ENCODE measurements at regions not wholly inside any gene's neighbourhood (a gene's known extent, or its start where the extent isn't known, plus 50 kb on each side); places are given as distances from the start of the nearest gene placed in this dataset.

GRCh38 chr1:4959216-4959615 is 304.8 kb downstream of the AJAP1 start:
- Histone ChIP-seq H3K9ac (ENCODE audit: low read length) (no peak overlapping the region), H3K4me2 (replicated peaks; ENCODE audit: low read depth, low read length, poor library complexity, severe bottlenecking) (no peak overlapping the region), H3K4me1 (ENCODE audit: control insufficient read depth in 2 of 2, insufficient read depth in 2 of 2, low read length in 2 of 2) (no peaks in the 10 kb centered on the region), H3K27ac (ENCODE audit: low read length in 2 of 2) (no peak overlapping the region), H3K36me3 (replicated peaks in 1 of 2; ENCODE audit: control extremely low read depth in 1 of 2, control insufficient read depth in 1 of 2, extremely low read depth in 1 of 2, insufficient read depth in 2 of 2, low read length in 1 of 2) (no peaks in the 10 kb centered on the region), H2AFZ (ENCODE audit: insufficient read depth, low read depth, low read length, poor library complexity, severe bottlenecking) (no peak overlapping the region), H3K4me3 (ENCODE audit: control extremely low read depth in 1 of 5, extremely low read depth in 1 of 5, insufficient read depth in 1 of 5, low read depth in 2 of 5, low read length in 4 of 5) (no peak overlapping the region), H3K27me3 (replicated peaks in 1 of 4; ENCODE audit: control extremely low read depth in 1 of 4, control insufficient read depth in 3 of 4, insufficient read depth in 4 of 4, low read length in 3 of 4) (no peaks in the 10 kb centered on the region), H3K9me3 (ENCODE audit: control extremely low read depth in 1 of 3, control insufficient read depth in 2 of 3, insufficient read depth in 1 of 3, low read length in 2 of 3) (peaks cover 2 to 6% (median 2%) of the 10 kb centered on the region in 3 donors), H3K79me2 (ENCODE audit: control insufficient read depth, insufficient read depth, low read length) (no peaks in the 10 kb centered on the region), H4K20me1 (ENCODE audit: control insufficient read depth, insufficient read depth, low read length, poor library complexity, severe bottlenecking) (no peaks in the 10 kb centered on the region)
- CTCF ChIA-PET: no interaction called here
- Mint-ChIP-seq H3K27me3 (peaks cover 5% of the 10 kb centered on the region), H3K4me1 (no peaks in the 10 kb centered on the region), H3K27ac (no peak overlapping the region), H3K4me3 (no peak overlapping the region), H3K9me3 (ENCODE audit: insufficient read depth) (no peaks in the 10 kb centered on the region)
- POLR2A ChIA-PET: no interaction called here
- intact Hi-C loops (cut with micrococcal nuclease): no loop called here
- TF ChIP-seq CTCF (IDR thresholded peaks at IDR 0.05) (no peak), EZH2 (IDR thresholded peaks at IDR 0.05; ENCODE audit: borderline replicate concordance, insufficient read depth, low read depth, low read length, poor library complexity, severe bottlenecking) (no peak)
- ATAC-seq (ENCODE audit: low read depth) (no peak), DNase-seq (no peak)
- WGBS (ENCODE audit: insufficient coverage): 79% methylated on average over 6 of the region's 6 CpGs

- no peaks in the 10 kb centered on the region for H3K79me2 ChIP-seq (ENCODE audit: control insufficient read depth, insufficient read depth, low read length)
- DNase-seq (no peak), ATAC-seq (ENCODE audit: low read depth) (no peak)
- no peaks in the 10 kb centered on the region for H3K36me3 ChIP-seq (replicated peaks in 1 of 2; ENCODE audit: control extremely low read depth in 1 of 2, control insufficient read depth in 1 of 2, extremely low read depth in 1 of 2, insufficient read depth in 2 of 2, low read length in 1 of 2)
- ChIA-PET CTCF (no interaction called here), POLR2A (no interaction called here)
- H3K9me3 ChIP-seq (ENCODE audit: control extremely low read depth in 1 of 3, control insufficient read depth in 2 of 3, insufficient read depth in 1 of 3, low read length in 2 of 3): peaks cover 2 to 6% (median 4%) of the 10 kb centered on the region in 3 donors
- WGBS (ENCODE audit: insufficient coverage): 93% methylated on average over 3 of the region's 4 CpGs
- intact Hi-C loops (cut with micrococcal nuclease): no loop called here
- H3K27ac Mint-ChIP-seq: no peak overlapping the region
- no peak overlapping the region for H2AFZ ChIP-seq (ENCODE audit: insufficient read depth, low read depth, low read length, poor library complexity, severe bottlenecking)
- H3K4me2 ChIP-seq (replicated peaks; ENCODE audit: low read depth, low read length, poor library complexity, severe bottlenecking): no peak overlapping the region
- peaks cover 2% of the 10 kb centered on the region for H3K9me3 Mint-ChIP-seq (ENCODE audit: insufficient read depth)
- no peak overlapping the region for H3K9ac ChIP-seq (ENCODE audit: low read length)
- no peaks in the 10 kb centered on the region for H3K4me1 ChIP-seq (ENCODE audit: control insufficient read depth in 2 of 2, insufficient read depth in 2 of 2, low read length in 2 of 2)
- H3K4me3 Mint-ChIP-seq: no peak overlapping the region
- H3K4me3 ChIP-seq (ENCODE audit: control extremely low read depth in 1 of 5, extremely low read depth in 1 of 5, insufficient read depth in 1 of 5, low read depth in 2 of 5, low read length in 4 of 5): no peak overlapping the region
- H3K27me3 Mint-ChIP-seq: peaks cover 5% of the 10 kb centered on the region
- no peak overlapping the region for H3K27ac ChIP-seq (ENCODE audit: low read length in 2 of 2)
- no peaks in the 10 kb centered on the region for H3K27me3 ChIP-seq (replicated peaks in 1 of 4; ENCODE audit: control extremely low read depth in 1 of 4, control insufficient read depth in 3 of 4, insufficient read depth in 4 of 4, low read length in 3 of 4)
- no peaks in the 10 kb centered on the region for H3K4me1 Mint-ChIP-seq
- TF ChIP-seq EZH2 (IDR thresholded peaks at IDR 0.05; ENCODE audit: borderline replicate concordance, insufficient read depth, low read depth, low read length, poor library complexity, severe bottlenecking): no peak
- no peak for TF ChIP-seq CTCF (IDR thresholded peaks at IDR 0.05)
- H4K20me1 ChIP-seq (ENCODE audit: control insufficient read depth, insufficient read depth, low read length, poor library complexity, severe bottlenecking): no peaks in the 10 kb centered on the region
Observed at GRCh38 chr1:4957027-4957426, 302.6 kb downstream of the AJAP1 start.
